NCI-H128 (cell line): ENCODE measurements at regions not wholly inside any gene's neighbourhood (a gene's known extent, or its start where the extent isn't known, plus 50 kb on each side); places are given as distances from the start of the nearest gene placed in this dataset.

Source experiments
- DNase-seq: peaks from one replicate; lab custom pipeline; 2025; ENCODE audit not compliant: unreplicated experiment; lab: John Stamatoyannopoulos, UW

GRCh38 chr15:66848116-66848515, 146.1 kb downstream of the SMAD6 start:
- DNase-seq: no peak

- no peak for DNase-seq
Measured at GRCh38 chr15:66848686-66849392, 146.8 kb downstream of the SMAD6 start.

- DNase-seq: no peak
Measured at GRCh38 chr15:66849393-66849745, 147.3 kb downstream of the SMAD6 start.

- no peak for DNase-seq
Measured at GRCh38 chr15:66849746-66850077, 147.7 kb downstream of the SMAD6 start.

GRCh38 chr15:66850078-66850991, 148.3 kb downstream of the SMAD6 start:
- DNase-seq: no peak

- DNase-seq: no peak
Measured at GRCh38 chr15:66850996-66851310, 148.9 kb downstream of the SMAD6 start.

GRCh38 chr15:66851311-66852063, 149.5 kb downstream of the SMAD6 start:
- peak; percentile 11 for DNase-seq

GRCh38 chr15:66852064-66852905, 150.2 kb downstream of the SMAD6 start:
- no peak for DNase-seq

- no peak for DNase-seq
Measured at GRCh38 chr15:66854012-66854965, 152.3 kb downstream of the SMAD6 start.

GRCh38 chr15:66855041-66855440, 153.0 kb downstream of the SMAD6 start:
- no peak for DNase-seq

GRCh38 chr15:66857694-66858093, 155.7 kb downstream of the SMAD6 start:
- no peak for DNase-seq

GRCh38 chr15:66858423-66859207, 156.6 kb downstream of the SMAD6 start:
- no peak for DNase-seq

- DNase-seq: no peak
Measured at GRCh38 chr15:66859688-66860253, 157.7 kb downstream of the SMAD6 start.

- DNase-seq: no peak
Measured at GRCh38 chr15:66860844-66861243, 158.8 kb downstream of the SMAD6 start.

- no peak for DNase-seq
Measured at GRCh38 chr15:66862111-66862939, 160.3 kb downstream of the SMAD6 start.

- peak; percentile 52 for DNase-seq
Measured at GRCh38 chr15:66862940-66863335, 160.9 kb downstream of the SMAD6 start.

GRCh38 chr15:66863390-66864085, 161.5 kb downstream of the SMAD6 start:
- no peak for DNase-seq
